HG02678 (cell line): ENCODE measurements at regions not wholly inside any gene's neighbourhood (a gene's known extent, or its start where the extent isn't known, plus 50 kb on each side); places are given as distances from the start of the nearest gene placed in this dataset.
"Not testable (repeated sequence)": the region's sequence is repeated elsewhere in the genome, so short reads cannot be mapped to it uniquely, and the experiment has no call there.

Source experiments
- ATAC-seq: cut with Tn5 transposase; IDR thresholded peaks from one replicate; pipeline ENCODE4 v1.9.1; 2021; ENCODE audit warnings: mild to moderate bottlenecking, moderate library complexity; ENCODE audit not compliant: unreplicated experiment

DNA sequence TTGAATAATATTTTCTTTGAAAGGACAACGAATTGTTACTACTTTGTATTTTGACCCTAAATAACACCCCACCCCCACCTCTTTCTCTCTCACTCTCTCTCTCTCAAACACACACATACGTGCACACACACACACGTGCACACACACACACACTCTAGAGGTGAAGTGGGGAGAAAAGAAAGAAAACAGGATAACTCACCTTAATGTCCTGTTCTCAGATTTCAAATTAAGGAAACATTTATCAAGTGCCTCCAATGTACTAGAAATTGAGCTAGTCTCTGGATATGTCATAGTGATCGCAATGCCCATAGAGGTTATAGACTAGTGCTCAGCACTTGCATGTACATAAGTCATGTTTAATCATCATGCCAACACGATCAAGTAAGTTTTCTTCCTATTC, 1483.6 kb upstream of the SEL1L start:
- no peak for ATAC-seq

DNA sequence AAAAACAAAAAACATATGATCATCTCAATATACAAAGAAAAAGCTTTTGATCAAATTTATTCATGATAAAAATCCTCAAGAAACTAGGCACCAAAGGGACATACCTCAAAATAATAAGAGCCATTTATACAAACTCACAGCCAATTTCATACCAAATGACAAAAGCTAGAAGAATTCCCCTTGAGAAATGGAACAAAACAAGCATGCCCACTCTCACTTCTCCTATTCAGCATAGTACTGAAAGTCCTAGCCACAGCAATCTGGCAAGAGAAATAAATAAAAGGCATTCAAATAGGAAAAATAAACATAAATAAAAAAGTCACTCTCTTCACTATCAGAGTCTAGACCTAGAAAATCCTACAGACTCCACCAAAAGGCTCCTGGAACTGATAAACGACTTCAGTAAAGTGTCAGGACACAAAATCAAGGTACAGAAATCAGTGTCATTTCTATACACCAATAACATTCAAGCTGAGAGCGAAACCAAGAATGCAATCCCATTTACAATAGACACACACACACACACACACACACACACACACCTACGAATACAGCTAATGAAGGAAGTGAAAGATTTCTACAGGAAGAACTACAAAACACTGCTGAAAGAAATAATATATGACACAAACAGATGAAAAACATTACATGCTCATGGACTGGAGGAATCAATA, 1486.2 kb upstream of the SEL1L start:
- no peak for ATAC-seq

DNA sequence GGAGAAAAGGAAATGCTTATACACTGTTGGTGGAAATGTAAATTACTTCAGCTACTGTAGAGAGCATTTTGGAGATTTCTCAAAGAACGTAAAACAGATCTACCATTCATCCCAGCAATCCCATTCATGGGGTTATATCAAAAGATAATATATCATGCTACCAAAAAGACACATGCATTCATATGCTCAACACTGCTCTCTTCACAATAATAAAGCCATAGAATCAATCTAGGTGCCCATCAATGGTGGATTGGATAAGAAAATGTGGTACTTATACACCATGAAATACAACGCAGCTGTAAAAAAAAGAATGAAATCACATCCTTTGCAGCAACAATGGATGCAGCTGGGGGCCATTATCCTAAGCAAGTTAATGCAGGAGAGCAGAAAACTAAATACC, 1487.7 kb upstream of the SEL1L start:
- ATAC-seq, result no peak

DNA sequence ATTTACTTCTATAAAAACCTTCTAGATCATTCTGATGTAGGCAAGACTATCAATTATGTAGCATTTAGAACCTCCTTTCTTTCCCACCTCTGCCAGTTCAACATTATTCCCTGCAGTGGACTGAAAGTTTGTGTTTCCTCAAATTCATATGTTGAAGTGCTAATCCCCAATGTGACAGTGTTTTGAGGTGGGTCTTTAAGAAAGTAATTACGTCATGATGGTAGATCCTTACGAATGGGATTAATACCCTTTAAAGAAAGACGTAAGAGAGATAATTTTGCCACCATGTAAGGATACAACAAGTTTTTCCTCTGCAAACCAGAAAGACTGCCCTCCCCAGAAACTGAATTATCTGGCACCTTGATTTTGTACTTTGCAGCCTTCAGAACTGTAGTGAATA, 1489.7 kb upstream of the SEL1L start:
- ATAC-seq, result no peak

DNA sequence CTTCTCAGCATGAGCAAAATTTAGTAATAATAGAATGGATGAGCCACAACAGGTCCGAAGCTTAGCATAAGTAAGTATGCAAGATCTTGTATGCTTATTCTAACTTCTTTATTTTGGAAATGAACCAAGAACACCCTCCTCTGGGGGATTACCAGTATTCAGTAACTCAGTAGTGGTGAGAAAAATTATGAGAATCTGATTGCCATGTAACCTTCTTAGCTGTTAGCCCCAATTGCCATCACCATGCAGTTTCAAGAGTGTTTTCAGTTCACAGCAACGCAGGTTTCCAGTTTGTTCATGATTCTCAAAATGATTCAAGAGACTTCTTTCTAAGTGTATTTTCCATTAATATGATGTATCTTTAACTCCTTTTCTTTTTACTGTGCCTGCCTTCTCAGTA, 1507.6 kb upstream of the SEL1L start:
- no peak for ATAC-seq

DNA sequence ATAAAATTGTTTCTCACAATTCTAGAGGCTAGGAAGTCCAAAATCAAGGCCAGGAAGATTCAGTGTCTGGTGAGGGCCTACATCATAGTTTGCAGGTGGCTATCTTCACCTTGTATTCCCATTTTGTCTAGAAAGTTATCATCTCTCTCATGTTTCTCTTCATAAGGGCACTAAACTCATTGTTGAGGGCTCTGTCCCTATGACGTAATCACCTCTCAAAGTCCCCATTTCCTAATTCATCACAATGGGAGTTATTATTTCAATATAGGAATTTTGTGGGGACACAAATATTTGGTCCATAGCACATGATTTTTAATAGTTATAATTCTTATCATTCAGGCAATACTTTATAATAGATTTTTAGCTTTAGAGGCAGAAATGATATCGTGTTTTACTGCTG, 1509.2 kb upstream of the SEL1L start:
- ATAC-seq, result no peak

DNA sequence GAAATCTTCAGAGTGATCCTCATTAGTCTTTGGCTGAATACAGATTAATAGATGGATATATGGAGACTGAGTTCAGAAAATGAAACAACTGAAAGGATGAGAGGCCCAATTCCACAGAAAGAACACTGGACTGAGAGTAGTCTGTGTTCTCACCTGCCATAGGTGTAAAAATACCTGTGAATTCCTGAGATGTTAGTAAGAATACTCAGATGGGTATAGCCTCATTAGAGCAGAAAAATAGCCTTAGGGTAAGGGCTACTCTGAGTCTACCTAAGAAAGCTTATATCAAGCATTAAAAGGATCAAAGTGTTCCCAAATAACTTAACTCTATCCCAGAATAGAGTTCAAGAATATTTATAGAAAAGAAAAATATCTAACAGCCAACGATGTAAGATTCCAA, 1510.3 kb upstream of the SEL1L start:
- no peak for ATAC-seq

DNA sequence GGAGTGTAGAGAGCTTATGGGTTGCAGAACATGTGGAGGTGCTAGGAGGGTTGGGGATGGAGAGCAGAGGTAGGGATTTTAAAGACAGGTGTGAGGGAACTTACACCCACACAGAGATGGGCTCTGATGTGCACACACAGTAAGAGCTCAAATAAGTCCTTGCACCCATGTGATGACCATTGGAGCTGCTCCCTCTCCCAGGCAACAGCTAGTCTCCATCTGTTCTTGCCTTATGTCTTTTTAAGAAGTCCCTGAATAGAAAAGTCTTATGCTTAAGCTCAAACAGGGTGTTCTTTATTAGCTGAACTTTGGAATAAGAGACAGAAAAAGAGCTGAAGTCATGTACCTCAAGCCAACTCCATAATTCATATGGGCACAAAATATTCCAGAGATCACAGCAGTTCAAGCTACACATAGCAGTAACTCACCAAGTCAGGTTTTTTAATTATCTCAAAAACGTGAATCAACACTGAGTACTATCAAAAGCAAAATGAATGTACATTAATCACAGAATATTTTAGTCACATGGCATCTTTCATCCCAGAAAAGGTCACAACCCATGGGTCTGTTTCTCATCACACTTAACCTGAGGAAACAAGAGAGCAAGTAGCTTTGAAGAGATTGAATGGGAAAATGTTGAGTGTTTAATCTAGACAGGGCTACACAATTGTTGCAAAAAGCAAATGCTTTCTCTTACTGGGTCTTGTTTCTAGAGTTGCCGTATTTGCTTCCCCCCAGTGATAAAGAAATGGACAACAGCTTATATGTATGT, 1513.6 kb upstream of the SEL1L start:
- no peak for ATAC-seq

DNA sequence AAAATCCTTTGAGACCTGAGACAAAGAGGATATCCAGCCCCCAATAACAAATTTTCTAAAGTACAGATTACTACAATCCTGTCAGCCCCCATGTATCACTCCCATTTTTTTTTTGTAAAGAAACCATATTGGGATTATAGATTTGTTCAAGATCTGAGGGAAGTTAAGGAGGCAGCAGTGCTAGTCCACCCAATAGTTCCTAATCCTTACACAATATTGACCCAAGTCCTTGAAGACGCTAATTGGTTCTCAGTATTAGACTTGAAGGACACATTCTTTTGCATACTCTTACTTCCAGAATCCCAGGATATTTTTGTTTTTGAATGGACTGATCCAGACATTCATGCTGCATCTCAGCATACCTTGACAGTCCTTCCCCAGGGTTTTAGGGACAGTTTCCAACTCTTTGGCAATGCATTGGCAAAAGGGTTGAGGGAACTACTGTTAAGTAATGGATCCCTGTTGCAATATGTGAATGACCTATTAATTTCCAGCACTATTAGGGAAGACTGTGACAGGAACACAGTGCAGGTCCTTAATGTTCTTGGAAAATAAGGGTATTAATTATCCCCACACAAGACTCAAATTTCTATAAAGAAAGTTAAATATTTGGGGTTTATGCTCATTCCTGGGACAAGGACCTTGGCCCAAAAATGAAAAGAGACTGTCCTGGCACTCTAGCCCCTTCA, 1519.5 kb upstream of the SEL1L start:
- no peak for ATAC-seq

DNA sequence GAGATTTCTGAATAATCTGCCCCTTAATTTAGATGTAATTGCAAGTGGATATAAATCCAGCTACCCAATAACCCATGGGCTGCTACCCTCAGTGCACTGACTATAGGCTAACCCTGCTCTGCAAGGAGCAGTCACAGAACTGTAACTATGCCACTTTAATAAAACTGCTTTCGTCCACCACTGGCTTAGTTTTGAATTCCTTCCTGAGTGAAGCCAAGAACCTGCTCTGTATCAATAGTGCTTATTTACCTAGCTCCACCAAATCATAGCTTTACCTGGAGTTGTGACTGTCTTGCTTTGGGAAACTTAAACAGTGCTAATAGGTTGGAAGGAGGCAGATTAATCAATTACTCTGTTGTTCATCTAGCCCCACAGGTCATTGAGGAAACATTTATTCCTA, 1524.4 kb upstream of the SEL1L start:
- ATAC-seq, result no peak

DNA sequence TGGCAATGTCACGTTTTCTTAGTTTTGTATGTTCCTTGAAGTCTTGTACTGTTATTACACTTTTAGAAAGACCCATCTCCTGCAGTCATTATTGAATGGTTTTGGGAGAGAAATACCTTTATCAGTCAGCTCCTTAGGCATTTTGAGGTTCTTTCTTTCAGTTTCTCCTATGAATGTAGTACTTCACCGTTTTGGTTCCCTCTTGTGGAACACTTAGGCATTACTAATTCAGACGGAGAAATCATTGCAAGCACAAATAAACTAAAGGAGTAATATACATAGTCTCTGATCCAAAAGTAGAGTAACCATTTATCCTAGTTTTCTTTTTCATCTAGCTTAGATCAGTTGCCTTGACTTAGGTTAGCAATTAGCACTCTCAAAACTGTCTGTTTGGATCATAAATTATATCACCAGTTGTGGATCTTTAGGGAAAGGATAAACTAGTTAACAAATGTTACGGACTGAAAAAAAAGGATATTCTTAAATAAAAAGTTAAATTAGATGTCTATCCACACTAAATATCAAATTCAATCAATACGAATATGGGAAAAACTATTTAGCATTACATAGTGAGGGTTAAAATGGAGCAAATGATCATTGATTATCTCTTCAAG, 1538.3 kb upstream of the SEL1L start:
- ATAC-seq, result no peak

DNA sequence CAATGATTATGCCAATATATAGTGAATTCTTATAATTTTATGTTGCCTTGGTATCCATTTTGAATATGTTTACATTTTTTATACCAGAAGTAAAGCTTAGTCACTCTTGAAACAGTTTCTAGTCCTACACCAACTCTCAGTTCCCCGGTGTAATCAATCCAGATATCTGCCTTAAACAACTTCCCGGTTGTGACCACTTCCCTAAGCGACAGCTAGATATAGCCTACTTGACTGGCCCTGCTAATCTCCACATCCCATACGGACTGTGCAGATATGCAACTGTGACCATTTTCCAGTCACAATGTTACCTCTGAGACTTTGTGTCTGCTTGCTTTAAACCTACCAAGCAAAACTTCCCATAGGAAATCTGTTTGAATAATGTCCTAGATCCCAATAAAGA, 1551.5 kb upstream of the SEL1L start:
- no peak for ATAC-seq

DNA sequence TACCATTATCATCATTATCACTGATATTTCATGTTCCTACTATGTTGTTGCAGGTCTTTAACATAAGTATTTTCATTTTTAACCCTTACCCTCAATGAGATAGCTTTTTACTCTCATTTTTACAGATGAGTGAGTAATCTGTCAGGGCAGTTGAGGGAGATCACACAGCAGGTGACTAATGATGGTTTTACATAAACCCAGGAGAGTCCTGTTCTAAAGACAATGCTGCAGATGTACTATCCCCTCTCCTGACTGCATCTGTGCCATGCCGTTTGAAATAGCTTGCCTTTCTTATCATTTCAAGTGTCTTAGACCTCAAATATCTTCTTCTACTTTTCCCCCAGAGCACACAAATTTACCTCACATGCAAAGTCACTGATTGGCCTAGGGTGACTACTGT, 1552.1 kb upstream of the SEL1L start:
- ATAC-seq, result no peak

DNA sequence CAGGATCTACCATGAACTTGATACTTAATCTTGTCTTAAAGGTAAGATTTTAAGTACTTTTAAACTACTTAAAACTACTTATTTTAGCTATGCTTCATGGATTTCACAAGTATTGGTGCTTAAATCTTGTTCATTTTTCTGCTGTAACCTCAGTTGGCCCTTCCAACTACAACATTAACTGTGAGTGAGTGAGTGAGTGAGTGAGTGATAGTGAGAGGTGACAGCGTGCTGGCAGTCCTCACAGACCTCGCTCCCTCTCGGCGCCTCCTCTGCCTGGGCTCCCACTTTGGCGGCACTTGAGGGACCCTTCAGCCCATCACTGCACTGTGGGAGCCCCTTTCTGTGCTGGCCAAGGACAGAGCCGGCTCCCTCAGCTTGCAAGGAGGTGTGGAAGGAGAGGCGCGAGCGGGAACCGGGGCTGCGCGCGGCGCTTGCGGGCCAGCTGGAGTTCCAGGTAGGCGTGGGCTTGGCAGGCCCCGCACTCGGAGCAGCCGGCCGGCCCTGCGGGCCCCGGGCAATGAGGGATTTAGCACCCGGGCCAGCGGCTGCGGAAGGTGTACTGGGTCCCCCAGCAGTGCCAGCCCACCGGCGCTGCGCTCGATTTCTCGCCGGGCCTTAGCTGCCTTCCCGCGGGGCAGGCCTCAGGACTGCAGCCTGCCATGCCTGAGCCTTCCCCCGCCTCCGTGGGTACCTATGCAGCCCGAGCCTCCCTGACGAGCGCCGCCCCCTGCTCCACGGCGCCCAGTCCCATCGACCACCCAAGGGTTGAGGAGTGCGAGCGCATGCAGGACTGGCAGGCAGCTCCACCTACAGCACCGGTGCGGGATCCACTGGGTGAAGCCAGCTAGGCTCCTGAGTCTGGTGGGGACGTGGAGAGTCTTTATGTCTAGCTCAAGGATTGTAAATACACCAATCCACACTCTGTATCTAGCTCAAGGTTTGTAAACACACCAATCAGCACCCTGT, 1558.6 kb upstream of the SEL1L start:
- not testable (repeated sequence) for ATAC-seq

DNA sequence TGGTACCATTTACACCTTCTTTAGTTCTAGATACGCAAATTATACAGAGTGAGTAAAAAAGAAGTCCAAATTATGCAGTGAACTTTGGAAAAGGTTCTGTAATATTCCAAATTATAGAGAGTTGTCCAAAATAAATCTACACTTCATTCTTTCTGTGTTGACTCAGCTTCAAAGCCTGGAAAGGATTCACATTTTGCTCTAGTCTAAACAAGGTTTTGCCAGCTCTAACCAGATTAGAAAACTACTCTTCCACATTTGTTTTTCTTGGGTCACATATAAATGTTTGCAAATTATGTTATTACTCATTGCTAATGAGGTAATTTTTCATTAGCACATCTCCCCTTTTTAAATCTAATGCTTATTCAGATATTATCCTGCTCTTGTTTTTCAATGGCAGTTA, 1562.4 kb upstream of the SEL1L start:
- no peak for ATAC-seq

DNA sequence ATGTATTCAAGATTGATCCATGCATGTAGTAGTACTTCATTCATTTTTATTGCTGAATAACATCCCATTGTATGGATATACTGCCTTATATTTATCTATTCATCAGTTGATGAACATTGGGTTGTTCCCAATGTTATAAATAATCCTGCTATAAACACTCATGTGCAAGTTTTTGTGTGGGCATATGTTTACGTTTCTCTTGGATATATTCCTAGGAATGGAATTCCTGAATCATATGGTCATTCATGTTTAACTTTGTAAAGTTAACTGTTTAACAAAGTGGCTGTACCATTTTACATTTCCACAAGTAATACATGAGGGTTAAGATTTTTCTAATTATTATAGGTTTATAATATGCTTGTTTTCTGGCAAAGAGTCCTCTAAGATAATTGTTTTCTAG, 1568.2 kb upstream of the SEL1L start:
- no peak for ATAC-seq

DNA sequence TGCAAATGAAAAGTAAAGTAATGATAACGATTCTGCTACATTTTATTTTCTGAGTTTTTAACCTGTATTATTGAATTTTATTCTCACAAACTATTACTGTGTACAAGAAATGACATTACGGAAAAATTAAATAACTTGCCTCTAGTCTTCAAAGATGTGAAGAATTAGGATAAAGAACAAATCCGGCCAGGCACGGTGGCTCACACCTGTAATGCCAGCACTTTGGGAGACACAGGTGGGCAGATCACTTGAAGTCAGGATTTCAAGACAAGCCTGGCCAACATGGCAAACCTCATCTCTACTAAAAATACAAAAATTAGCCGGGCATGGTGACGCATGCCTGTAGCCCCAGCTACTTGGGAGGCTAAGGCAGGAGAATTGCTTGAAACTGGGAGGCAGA, 1584.4 kb upstream of the SEL1L start:
- no peak for ATAC-seq

DNA sequence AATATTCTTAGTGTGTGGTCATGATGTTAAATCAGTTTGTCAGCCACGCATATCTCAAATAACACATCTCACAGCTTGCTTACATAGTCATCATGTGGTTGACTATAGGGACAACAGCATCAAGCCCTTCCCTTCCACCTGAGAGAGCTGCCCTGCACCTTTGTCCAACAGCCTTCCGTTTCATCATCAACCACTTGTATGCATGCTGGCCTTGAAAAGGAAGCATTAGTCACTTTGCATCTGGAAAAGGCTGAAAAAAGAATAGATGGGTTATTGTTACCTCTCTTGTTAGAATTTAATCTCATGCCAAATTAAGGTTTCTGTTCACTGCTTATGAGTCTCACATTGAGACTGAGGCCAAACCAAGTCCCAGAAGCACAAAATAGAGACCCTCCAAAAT, 1586.5 kb upstream of the SEL1L start:
- ATAC-seq, result no peak

DNA sequence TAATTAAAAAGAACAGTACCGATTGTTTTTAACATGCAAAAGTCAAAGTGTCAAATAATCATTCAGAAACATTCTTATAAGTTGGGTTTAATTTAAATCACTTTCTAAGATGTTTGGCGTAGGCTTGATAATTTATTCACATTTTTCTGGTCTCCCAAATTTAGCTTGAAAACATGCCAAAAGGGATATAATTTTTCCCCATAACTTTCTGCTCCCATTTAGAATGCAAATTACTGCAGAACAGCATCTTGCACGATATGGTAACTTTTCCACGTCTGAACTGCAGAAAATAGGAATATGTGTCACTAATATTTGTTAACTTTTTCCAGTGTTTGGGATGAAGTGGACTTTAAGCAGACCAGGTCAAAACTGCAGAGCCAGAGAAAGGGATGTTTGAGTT, 1592.4 kb upstream of the SEL1L start:
- ATAC-seq, result no peak

DNA sequence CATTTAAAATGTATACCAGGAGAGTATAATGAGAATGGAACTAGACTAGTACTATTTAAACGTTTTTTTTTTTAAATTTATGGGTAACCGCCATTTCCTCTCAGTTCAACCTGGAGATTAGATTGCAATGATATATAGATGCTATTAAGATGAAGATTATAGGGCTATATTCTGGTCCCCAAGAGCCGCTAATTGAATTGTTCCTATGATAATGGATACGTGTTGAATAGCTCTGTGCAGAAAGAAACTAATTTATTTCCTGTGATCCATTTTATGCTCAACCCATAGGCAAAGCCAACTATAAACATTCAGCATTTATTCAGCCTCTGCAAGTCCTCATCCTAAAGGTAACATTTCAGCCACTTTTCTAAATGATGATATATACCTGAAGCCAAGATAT, 1595.1 kb upstream of the SEL1L start:
- ATAC-seq, result no peak

DNA sequence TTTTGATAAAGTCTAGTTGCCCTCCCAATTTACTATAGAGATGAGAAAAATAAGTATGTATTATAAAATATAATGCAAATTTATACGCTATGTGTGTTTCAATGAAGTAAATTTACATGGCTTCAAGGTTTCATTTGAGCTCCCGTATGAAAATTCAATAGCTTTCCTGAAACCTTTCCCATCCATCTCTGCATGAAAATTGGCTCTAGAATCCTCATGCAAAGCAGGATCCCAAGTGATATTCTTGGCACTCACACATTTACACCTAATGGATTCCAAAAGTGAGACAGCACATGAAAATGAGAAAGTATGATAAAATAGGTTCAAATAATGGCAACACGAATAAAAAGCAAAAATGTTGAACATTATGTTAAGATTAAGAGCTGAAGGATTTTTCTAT, 1595.8 kb upstream of the SEL1L start:
- ATAC-seq, result no peak
